Upper lobe of right lung (tissue), 1 donor: ENCODE measurements at regions not wholly inside any gene's neighbourhood (a gene's known extent, or its start where the extent isn't known, plus 50 kb on each side); places are given as distances from the start of the nearest gene placed in this dataset.

Source experiments
- ATAC-seq: fragments of 200-7000 bp; cut with Tn5 transposase; one replicate; pipeline ENCODE4 v1.9.1; 2020; ENCODE audit warnings: mild to moderate bottlenecking, moderate library complexity
- DNase-seq: peaks from one replicate; pipeline ENCODE4 v3.0.0-alpha.2; 2020
- H3K27ac ChIP-seq: fragments of 200-600 bp; one replicate; pipeline ENCODE4 v1.8.0; 2022
- H3K27me3 ChIP-seq: fragments of 200-600 bp; one replicate; pipeline ENCODE4 v1.8.0; 2022; ENCODE audit warnings: mild to moderate bottlenecking
- H3K36me3 ChIP-seq: fragments of 200-600 bp; one replicate; pipeline ENCODE4 v1.8.0; 2022
- H3K4me1 ChIP-seq: fragments of 200-600 bp; one replicate; pipeline ENCODE4 v1.8.0; 2022
- H3K4me3 ChIP-seq: fragments of 200-600 bp; one replicate; pipeline ENCODE4 v1.8.0; 2022; ENCODE audit warnings: mild to moderate bottlenecking
- H3K9me3 ChIP-seq: fragments of 200-600 bp; one replicate; pipeline ENCODE4 v1.8.0; 2022
- intact Hi-C: fragments of 100-400 bp; cut with DNase I; formaldehyde crosslinking; loops from one replicate; pipeline ENCODE4 v1.11.0; 2022
- TF ChIP-seq, protein P1 (sequence below): fragments of 200-600 bp; IDR thresholded peaks from one replicate; pipeline ENCODE4 v1.8.0; 2022; ENCODE audit warnings: antibody characterized with exemption
- donor health status: DM: no; HTN: yes; CAD: no; lungs with severe emphysema.

DNA sequence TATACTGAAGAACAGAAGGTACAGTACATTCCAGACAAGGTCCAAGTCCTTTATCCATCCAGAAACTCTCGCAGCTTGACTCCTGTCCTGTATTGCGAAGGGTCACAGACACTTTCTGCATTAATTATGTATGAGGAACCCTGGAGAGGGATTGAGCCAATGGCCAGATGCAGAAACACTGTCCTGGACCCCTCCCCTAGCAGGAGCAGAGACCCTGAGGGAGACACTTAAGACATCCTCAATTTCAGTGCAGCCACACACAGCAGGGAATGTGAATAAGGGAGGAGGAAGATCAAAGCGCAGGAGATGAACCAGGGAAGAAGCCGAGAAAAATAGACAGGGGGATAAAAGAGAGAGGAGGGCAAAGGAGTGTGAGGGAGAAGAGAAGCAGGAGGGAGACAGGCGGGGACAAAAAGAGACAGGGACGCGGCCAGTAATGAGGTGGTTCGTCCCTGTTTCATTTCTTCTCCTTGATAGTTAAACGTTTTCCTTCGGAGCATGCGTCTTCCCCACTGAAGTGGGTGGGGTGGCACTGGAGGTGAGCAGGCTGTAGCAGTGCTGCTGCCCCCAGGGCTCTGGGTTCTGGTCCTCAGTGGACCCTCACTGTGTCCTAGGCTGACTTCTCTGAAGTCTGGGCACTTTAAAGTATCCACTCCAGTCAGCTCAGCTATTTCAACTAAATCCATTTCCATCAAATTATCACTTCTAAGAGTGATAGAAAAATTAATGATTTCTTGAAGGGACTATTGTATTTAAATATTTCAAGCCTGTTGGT, 356.4 kb upstream of the NOCT start:
- ATAC-seq (no peak), DNase-seq (no peak)
- no peaks in the 10 kb centered on the region for H3K9me3 ChIP-seq
- no peaks in the 10 kb centered on the region for H3K4me1 ChIP-seq
- no peaks in the 10 kb centered on the region for H3K36me3 ChIP-seq
- no peak overlapping the region for H3K4me3 ChIP-seq
- no peaks in the 10 kb centered on the region for H3K27me3 ChIP-seq
- no peak overlapping the region for H3K27ac ChIP-seq
- TF ChIP-seq, protein P1, sequence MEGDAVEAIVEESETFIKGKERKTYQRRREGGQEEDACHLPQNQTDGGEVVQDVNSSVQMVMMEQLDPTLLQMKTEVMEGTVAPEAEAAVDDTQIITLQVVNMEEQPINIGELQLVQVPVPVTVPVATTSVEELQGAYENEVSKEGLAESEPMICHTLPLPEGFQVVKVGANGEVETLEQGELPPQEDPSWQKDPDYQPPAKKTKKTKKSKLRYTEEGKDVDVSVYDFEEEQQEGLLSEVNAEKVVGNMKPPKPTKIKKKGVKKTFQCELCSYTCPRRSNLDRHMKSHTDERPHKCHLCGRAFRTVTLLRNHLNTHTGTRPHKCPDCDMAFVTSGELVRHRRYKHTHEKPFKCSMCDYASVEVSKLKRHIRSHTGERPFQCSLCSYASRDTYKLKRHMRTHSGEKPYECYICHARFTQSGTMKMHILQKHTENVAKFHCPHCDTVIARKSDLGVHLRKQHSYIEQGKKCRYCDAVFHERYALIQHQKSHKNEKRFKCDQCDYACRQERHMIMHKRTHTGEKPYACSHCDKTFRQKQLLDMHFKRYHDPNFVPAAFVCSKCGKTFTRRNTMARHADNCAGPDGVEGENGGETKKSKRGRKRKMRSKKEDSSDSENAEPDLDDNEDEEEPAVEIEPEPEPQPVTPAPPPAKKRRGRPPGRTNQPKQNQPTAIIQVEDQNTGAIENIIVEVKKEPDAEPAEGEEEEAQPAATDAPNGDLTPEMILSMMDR = no peak
- intact Hi-C loops = no loop called here

DNA sequence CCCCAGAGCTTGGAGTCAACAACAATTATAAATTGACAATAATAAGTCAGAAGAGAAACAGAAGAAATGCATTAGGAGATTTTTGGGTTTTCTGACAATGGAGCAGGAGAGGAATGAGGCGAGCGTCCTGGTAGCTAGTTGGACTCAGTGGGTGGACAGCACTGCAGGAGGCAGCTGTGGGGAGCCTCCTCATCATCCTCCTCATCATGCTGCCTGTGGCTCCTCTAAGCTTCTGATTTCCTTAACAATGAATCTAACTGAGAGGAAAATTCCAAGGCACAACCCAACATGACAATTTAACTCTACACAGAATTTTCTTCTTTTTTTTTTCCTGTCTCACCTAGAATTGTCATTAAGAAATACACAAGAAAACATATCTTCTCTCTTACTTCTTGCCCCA, 357.1 kb upstream of the NOCT start:
- Histone ChIP-seq H3K27ac (no peak overlapping the region), H3K4me3 (no peak overlapping the region), H3K27me3 (no peaks in the 10 kb centered on the region), H3K9me3 (no peaks in the 10 kb centered on the region), H3K36me3 (no peaks in the 10 kb centered on the region), H3K4me1 (no peaks in the 10 kb centered on the region)
- intact Hi-C loops = no loop called here
- no peak for ATAC-seq
- no peak for DNase-seq
- TF ChIP-seq, protein P1 = no peak

DNA sequence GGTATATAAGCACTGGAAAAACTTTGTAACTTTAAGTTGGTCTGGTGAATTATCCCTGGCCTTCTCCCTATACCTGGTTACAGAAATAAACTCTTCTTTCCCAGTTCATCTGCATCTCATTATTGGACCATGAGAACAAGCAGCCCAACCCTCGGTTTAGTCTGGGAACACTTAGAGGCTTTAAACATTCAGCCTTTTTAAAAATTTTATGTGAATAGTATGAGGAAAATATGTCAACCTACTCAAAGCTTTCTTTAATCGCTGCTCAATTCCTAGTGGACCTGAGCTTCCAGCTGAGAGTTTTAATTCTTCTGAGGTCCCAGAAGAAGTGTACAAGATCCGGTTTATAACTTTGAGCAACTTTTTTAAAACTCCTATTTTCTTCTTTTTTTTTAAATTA, 358.6 kb upstream of the NOCT start:
- H3K4me3 ChIP-seq = no peak overlapping the region
- H3K9me3 ChIP-seq = no peaks in the 10 kb centered on the region
- H3K36me3 ChIP-seq = no peaks in the 10 kb centered on the region
- H3K4me1 ChIP-seq = no peaks in the 10 kb centered on the region
- ATAC-seq (no peak), DNase-seq (no peak)
- no peaks in the 10 kb centered on the region for H3K27me3 ChIP-seq
- intact Hi-C loops = no loop called here
- TF ChIP-seq, protein P1 = no peak
- H3K27ac ChIP-seq = no peak overlapping the region

DNA sequence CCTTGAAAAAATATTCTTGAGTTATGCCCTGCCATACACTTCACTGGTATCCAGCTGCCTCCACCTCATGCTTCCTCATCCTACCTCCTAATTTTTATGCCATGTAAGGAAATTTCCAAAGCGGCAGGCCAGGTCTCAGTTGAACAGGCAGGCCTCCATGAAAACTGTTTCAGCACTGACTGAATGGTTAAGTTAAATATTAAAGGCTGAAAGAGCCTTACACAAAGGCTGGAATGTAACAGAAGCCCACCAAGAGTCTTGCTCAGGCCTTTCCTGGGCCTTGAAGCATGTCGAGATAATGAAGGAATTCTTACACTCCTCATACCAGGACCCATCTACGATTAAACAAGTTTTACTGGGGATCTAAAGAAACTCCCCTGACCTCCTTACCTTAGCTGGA, 359.6 kb upstream of the NOCT start:
- no peak overlapping the region for H3K4me3 ChIP-seq
- ATAC-seq (no peak), DNase-seq (no peak)
- H3K9me3 ChIP-seq = no peaks in the 10 kb centered on the region
- no peaks in the 10 kb centered on the region for H3K27me3 ChIP-seq
- intact Hi-C loops = no loop called here
- H3K36me3 ChIP-seq = no peaks in the 10 kb centered on the region
- TF ChIP-seq, protein P1 = no peak
- H3K4me1 ChIP-seq = no peaks in the 10 kb centered on the region
- no peak overlapping the region for H3K27ac ChIP-seq

DNA sequence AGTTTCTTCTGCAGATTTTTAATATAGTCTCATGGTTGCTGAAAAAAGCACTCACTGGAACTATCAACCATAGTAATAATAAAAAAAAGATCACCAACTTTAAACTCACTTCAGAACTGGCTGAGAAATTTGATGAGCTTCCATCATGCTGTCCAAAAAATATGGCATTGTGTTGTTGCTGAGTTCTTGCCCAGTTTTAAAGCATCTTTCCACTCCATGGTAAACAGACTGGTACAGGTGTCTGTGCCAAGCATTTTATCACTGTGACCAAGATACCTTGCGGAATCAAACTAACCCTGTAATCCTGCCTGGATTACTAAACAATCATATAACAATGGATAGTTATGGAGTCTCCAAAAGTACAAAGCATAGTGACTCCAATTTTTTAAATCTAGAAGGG, 360.3 kb upstream of the NOCT start:
- no peak for DNase-seq
- TF ChIP-seq, protein P1 = no peak
- intact Hi-C loops = no loop called here
- Histone ChIP-seq H3K4me1 (no peaks in the 10 kb centered on the region), H3K4me3 (no peak overlapping the region), H3K36me3 (no peaks in the 10 kb centered on the region), H3K27ac (no peak overlapping the region), H3K27me3 (no peaks in the 10 kb centered on the region), H3K9me3 (no peaks in the 10 kb centered on the region)
- no peak for ATAC-seq
